B cell (primary cell): ENCODE measurements at regions not wholly inside any gene's neighbourhood (a gene's known extent, or its start where the extent isn't known, plus 50 kb on each side); places are given as distances from the start of the nearest gene placed in this dataset.

Experiments
- ATAC-seq: fragments of 200-7000 bp; cut with Tn5 transposase; one replicate; pipeline ENCODE4 v1.10.0; 2021; ENCODE audit warnings: low read depth, mild to moderate bottlenecking, moderate number of reproducible peaks, moderate library complexity
- CTCF ChIA-PET: fragments of 350-600 bp; sonication (Branson Sonifier 250); formaldehyde crosslinking; loops from one replicate; lab custom pipeline; 2021; ENCODE audit warnings: antibody characterized with exemption, inconsistent platforms; lab: Charles Lee
- POLR2A ChIA-PET: fragments of 350-600 bp; sonication (Branson Sonifier 250); formaldehyde crosslinking; loops from one replicate; lab custom pipeline; 2021; ENCODE audit warnings: antibody characterized with exemption; lab: Charles Lee
- DNase-seq: peaks from one replicate; pipeline ENCODE4 v3.0.0; 2013
- H2AFZ ChIP-seq: 2 replicates; pipeline ENCODE4 v1.6.1; 2012; ENCODE audit warnings: mild to moderate bottlenecking, low read depth, low read length; ENCODE audit not compliant: insufficient read depth, poor library complexity, severe bottlenecking
- H3K27ac ChIP-seq, 2 donors: 1 replicate in 1 of 2; 2 replicates in 1 of 2; pipeline ENCODE4 v1.5.1; 2012 to 2013; ENCODE audit warnings: low read length in 2 of 2, mild to moderate bottlenecking in 2 of 2, moderate library complexity in 1 of 2
- H3K27me3 ChIP-seq, 4 experiments: fragments of 200-600 bp in 1 of 4; sonication (generic) in 1 of 4; replicated peaks in 1 of 4; 1 replicate in 2 of 4; 2 replicates in 2 of 4; pipeline versions ENCODE4 v1.6.1 to v1.7.0; 2013 to 2016; ENCODE audit warnings: low read length in 3 of 4, mild to moderate bottlenecking in 2 of 4, mixed read lengths in 1 of 4, moderate library complexity in 1 of 4; ENCODE audit not compliant: insufficient read depth in 4 of 4, control insufficient read depth in 3 of 4; ENCODE audit errors: control extremely low read depth in 1 of 4
- H3K36me3 ChIP-seq, 2 experiments: replicated peaks in 1 of 2; 1 replicate in 1 of 2; 2 replicates in 1 of 2; pipeline versions ENCODE4 v1.6.1 to v1.7.1; 2013; ENCODE audit warnings: low read length in 1 of 2; ENCODE audit not compliant: insufficient read depth in 2 of 2, control insufficient read depth in 1 of 2; ENCODE audit errors: control extremely low read depth in 1 of 2, extremely low read depth in 1 of 2
- H3K4me1 ChIP-seq, 2 donors: fragments of 200-600 bp in 1 of 2; sonication (generic) in 1 of 2; 1 replicate in 1 of 2; 2 replicates in 1 of 2; pipeline versions ENCODE4 v1.5.1 to v1.6.1; 2013 to 2017; ENCODE audit warnings: low read length in 2 of 2; ENCODE audit not compliant: control insufficient read depth in 2 of 2, insufficient read depth in 2 of 2
- H3K4me2 ChIP-seq: replicated peaks from 2 replicates; pipeline ENCODE3; 2012; ENCODE audit warnings: mild to moderate bottlenecking, low read depth, low read length; ENCODE audit not compliant: poor library complexity, severe bottlenecking
- H3K4me3 ChIP-seq, 5 experiments: fragments of 200-600 bp in 1 of 5; sonication (generic) in 1 of 5; 1 replicate in 3 of 5; 2 replicates in 2 of 5; pipeline versions ENCODE4 v1.5.1 to v1.7.0; 2011 to 2016; ENCODE audit warnings: low read length in 4 of 5, mild to moderate bottlenecking in 4 of 5, low read depth in 2 of 5, control low read depth in 1 of 5, moderate library complexity in 1 of 5; ENCODE audit not compliant: insufficient read depth in 1 of 5; ENCODE audit errors: control extremely low read depth in 1 of 5, extremely low read depth in 1 of 5
- H3K79me2 ChIP-seq: fragments of 200-600 bp; sonication (generic); one replicate; pipeline ENCODE4 v1.6.0; 2016; ENCODE audit warnings: low read length; ENCODE audit not compliant: control insufficient read depth, insufficient read depth
- H3K9ac ChIP-seq: fragments of 200-600 bp; sonication (generic); 2 replicates; pipeline ENCODE4 v1.6.1; 2017; ENCODE audit warnings: mild to moderate bottlenecking, low read length, moderate library complexity
- H3K9me3 ChIP-seq, 3 donors: one replicate each; pipeline versions ENCODE4 v1.6.1 to v1.7.1; 2013; ENCODE audit warnings: low read length in 2 of 3; ENCODE audit not compliant: control insufficient read depth in 2 of 3, insufficient read depth in 1 of 3; ENCODE audit errors: control extremely low read depth in 1 of 3
- H4K20me1 ChIP-seq: 2 replicates; pipeline ENCODE4 v1.6.0; 2012; ENCODE audit warnings: mild to moderate bottlenecking, low read length; ENCODE audit not compliant: insufficient read depth, control insufficient read depth, poor library complexity, severe bottlenecking
- H3K27ac Mint-ChIP-seq: one replicate; pipeline ENCODE4 v1.8.0; 2021; ENCODE audit warnings: mixed read lengths
- H3K27me3 Mint-ChIP-seq: one replicate; pipeline ENCODE4 v1.8.0; 2021; ENCODE audit warnings: mixed read lengths
- H3K4me1 Mint-ChIP-seq: one replicate; pipeline ENCODE4 v1.8.0; 2021; ENCODE audit warnings: mixed read lengths
- H3K4me3 Mint-ChIP-seq: one replicate; pipeline ENCODE4 v1.8.0; 2021; ENCODE audit warnings: mixed read lengths
- H3K9me3 Mint-ChIP-seq: one replicate; pipeline ENCODE4 v1.8.0; 2022; ENCODE audit warnings: mixed read lengths; ENCODE audit not compliant: insufficient read depth
- CTCF ChIP-seq: fragments of 200-600 bp; IDR thresholded peaks from one replicate; pipeline ENCODE4 v1.8.0; 2022; ENCODE audit warnings: antibody characterized with exemption, mild to moderate bottlenecking
- EZH2 ChIP-seq: IDR thresholded peaks from 2 replicates; pipeline ENCODE4 v1.6.1; 2012; ENCODE audit warnings: borderline replicate concordance, low read depth, mild to moderate bottlenecking, moderate library complexity, low read length; ENCODE audit not compliant: insufficient read depth, poor library complexity, severe bottlenecking
- WGBS: methylation state at CpG from one replicate; pipeline ENCODE4 v1.1.5; 2013; ENCODE audit warnings: missing lambda C conversion rate; ENCODE audit not compliant: insufficient coverage; 5-methylcytosine and 5-hydroxymethylcytosine counted together
- intact Hi-C: fragments of 100-400 bp; cut with micrococcal nuclease; formaldehyde crosslinking; loops from one replicate; pipeline ENCODE4 v1.10.0; 2022

DNA sequence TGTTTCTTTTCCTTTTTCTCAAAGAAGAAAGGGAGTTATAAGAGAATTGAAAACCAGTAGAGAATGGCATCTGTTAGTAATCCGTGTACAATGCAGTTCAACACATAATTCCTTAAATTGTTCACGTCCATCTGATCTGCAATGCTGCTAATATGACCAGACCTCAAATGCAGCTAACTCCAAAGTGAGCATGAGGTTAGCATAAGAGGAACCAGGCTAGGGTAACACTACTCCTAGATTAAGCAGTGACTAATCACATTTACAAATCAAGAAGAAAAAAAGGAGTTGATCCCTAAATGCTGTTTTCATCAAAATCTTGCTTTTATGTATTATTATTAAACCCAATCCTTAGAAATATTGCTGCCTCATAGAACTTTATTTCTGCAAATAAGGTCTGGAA, 432.7 kb upstream of the ARID1B start:
- WGBS, result 60% methylated on average over 1 of the region's 2 CpGs
- Mint-ChIP-seq H3K27ac (no peak overlapping the region), H3K27me3 (peaks cover 28% of the 10 kb centered on the region), H3K4me3 (no peak overlapping the region), H3K9me3 (no peaks in the 10 kb centered on the region), H3K4me1 (peaks cover 14% of the 10 kb centered on the region)
- POLR2A ChIA-PET, result no interaction called here
- no peaks in the 10 kb centered on the region for H3K79me2 ChIP-seq
- H3K9me3 ChIP-seq, result no peaks in the 10 kb centered on the region
- intact Hi-C loops, result no loop called here
- CTCF ChIA-PET, result no interaction called here
- no peaks in the 10 kb centered on the region for H3K36me3 ChIP-seq
- TF ChIP-seq CTCF (no peak), EZH2 (no peak)
- no peak overlapping the region for H3K27ac ChIP-seq
- H3K4me2 ChIP-seq, result no peak overlapping the region
- H3K27me3 ChIP-seq, result no peaks in the 10 kb centered on the region
- no peak overlapping the region for H2AFZ ChIP-seq
- H3K9ac ChIP-seq, result no peak overlapping the region
- ATAC-seq (no peak), DNase-seq (no peak)
- no peak overlapping the region for H3K4me3 ChIP-seq
- no peaks in the 10 kb centered on the region for H4K20me1 ChIP-seq
- H3K4me1 ChIP-seq, result peaks cover 6 to 7% of the 10 kb centered on the region in 2 donors

DNA sequence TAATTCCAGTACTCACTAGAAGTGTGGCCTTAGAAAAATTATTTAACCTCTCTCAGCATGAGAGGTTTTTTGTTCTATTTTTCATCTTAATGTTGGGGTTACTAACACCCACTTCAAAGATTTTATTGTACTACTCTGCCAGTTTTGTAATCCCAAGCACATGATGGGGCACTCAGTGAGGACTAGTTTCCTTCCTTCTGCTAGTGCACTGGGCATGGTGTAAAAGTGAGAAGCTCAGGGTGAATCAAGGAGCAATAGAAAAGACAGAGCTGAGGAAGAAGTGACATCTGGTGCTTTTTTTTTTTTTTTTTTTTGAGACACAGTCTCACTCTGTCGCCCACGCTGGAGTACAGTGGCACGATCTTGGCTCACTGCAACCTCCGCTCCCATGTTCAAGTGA, 439.4 kb upstream of the ARID1B start:
- TF ChIP-seq EZH2, result no peak
- no peak for TF ChIP-seq CTCF
- Histone ChIP-seq H3K9ac (no peak overlapping the region), H3K27me3 (no peaks in the 10 kb centered on the region), H3K4me1 (peaks cover 0 to 4% of the 10 kb centered on the region in 2 donors), H3K4me3 (no peak overlapping the region), H4K20me1 (no peaks in the 10 kb centered on the region), H3K36me3 (no peaks in the 10 kb centered on the region), H3K27ac (no peak overlapping the region), H3K79me2 (no peaks in the 10 kb centered on the region), H3K9me3 (peaks cover 0 to 2% (median 0%) of the 10 kb centered on the region in 3 donors), H3K4me2 (no peak overlapping the region), H2AFZ (no peak overlapping the region)
- DNase-seq, result no peak
- H3K27ac Mint-ChIP-seq, result no peak overlapping the region
- no peak for ATAC-seq
- H3K9me3 Mint-ChIP-seq, result peaks cover 6% of the 10 kb centered on the region
- H3K4me3 Mint-ChIP-seq, result no peak overlapping the region
- peaks cover 10% of the 10 kb centered on the region for H3K27me3 Mint-ChIP-seq
- 58% methylated on average over 4 of the region's 4 CpGs for WGBS
- ChIA-PET CTCF (no interaction called here), POLR2A (no interaction called here)
- H3K4me1 Mint-ChIP-seq, result peaks cover 4% of the 10 kb centered on the region
- intact Hi-C loops, result no loop called here
